Mesodermal cell (in vitro differentiated cells): ENCODE measurements at regions not wholly inside any gene's neighbourhood (a gene's known extent, or its start where the extent isn't known, plus 50 kb on each side); places are given as distances from the start of the nearest gene placed in this dataset.

Experiments used
- H3K27ac ChIP-seq: 2 replicates; pipeline ENCODE4 v1.7.0; 2013; ENCODE audit warnings: mild to moderate bottlenecking, low read depth, low read length, moderate library complexity; ENCODE audit not compliant: severe bottlenecking
- H3K36me3 ChIP-seq: 2 replicates; pipeline ENCODE4 v1.7.1; 2013; ENCODE audit warnings: mild to moderate bottlenecking, low read length, moderate library complexity; ENCODE audit not compliant: control insufficient read depth, insufficient read depth
- H3K4me1 ChIP-seq: one replicate; pipeline ENCODE4 v1.7.1; 2013; ENCODE audit warnings: mild to moderate bottlenecking, low read length; ENCODE audit not compliant: insufficient read depth, control insufficient read depth, poor library complexity, severe bottlenecking
- H3K4me3 ChIP-seq: 2 replicates; pipeline ENCODE4 v1.7.0; 2013; ENCODE audit warnings: low read length, control low read depth, mild to moderate bottlenecking; ENCODE audit not compliant: insufficient read depth, poor library complexity, severe bottlenecking; ENCODE audit errors: extremely low read depth
- H3K9me3 ChIP-seq: 2 replicates; pipeline ENCODE4 v1.7.1; 2013; ENCODE audit warnings: mild to moderate bottlenecking, low read length, moderate library complexity; ENCODE audit not compliant: control insufficient read depth
- WGBS, 2 experiments: methylation state at CpG; one replicate each; pipeline ENCODE4 v1.1.5; 2013; ENCODE audit warnings: missing lambda C conversion rate in 2 of 2; ENCODE audit not compliant: insufficient coverage in 2 of 2; 5-methylcytosine and 5-hydroxymethylcytosine counted together

- no peak overlapping the region for H3K27ac ChIP-seq
- H3K36me3 ChIP-seq, result no peaks in the 10 kb centered on the region
- 93 to 100% methylated on average over 2 to 3 of the region's 3 CpGs for WGBS, 2 experiments
- H3K9me3 ChIP-seq, result no peaks in the 10 kb centered on the region
- peaks cover 5% of the 10 kb centered on the region for H3K4me1 ChIP-seq
- H3K4me3 ChIP-seq, result no peak overlapping the region
These were observed 129.8 kb upstream of the CPM start for GRCh38 chr12:69062621-69063237.

- H3K27ac ChIP-seq, result no peak overlapping the region
- no peak overlapping the region for H3K4me3 ChIP-seq
- WGBS, 2 experiments, result no CpG with 5 or more reads among the region's 4 CpGs
- H3K4me1 ChIP-seq, result peaks cover 2% of the 10 kb centered on the region
- no peaks in the 10 kb centered on the region for H3K36me3 ChIP-seq
- H3K9me3 ChIP-seq, result no peaks in the 10 kb centered on the region
These were observed 131.9 kb upstream of the CPM start for GRCh38 chr12:69064734-69065443.

GRCh38 chr12:69065775-69066174 lies 132.8 kb upstream of the CPM start:
- H3K27ac ChIP-seq, result no peak overlapping the region
- no peaks in the 10 kb centered on the region for H3K36me3 ChIP-seq
- 100% methylated on average over 2 of the region's 5 CpGs; no CpG with 5 or more reads in 1 of the 2 experiments for WGBS, 2 experiments
- no peaks in the 10 kb centered on the region for H3K9me3 ChIP-seq
- peaks cover 2% of the 10 kb centered on the region for H3K4me1 ChIP-seq
- H3K4me3 ChIP-seq, result no peak overlapping the region

GRCh38 chr12:69066492-69067373 lies 133.8 kb upstream of the CPM start:
- Histone ChIP-seq H3K9me3 (no peaks in the 10 kb centered on the region), H3K36me3 (no peaks in the 10 kb centered on the region), H3K27ac (no peak overlapping the region), H3K4me1 (peaks cover 2% of the 10 kb centered on the region), H3K4me3 (no peak overlapping the region)
- WGBS, 2 experiments, result 81 to 93% methylated on average over 3 to 5 of the region's 6 CpGs

GRCh38 chr12:69067713-69068112 lies 134.7 kb upstream of the CPM start:
- Histone ChIP-seq H3K27ac (no peak overlapping the region), H3K4me1 (peaks cover 2% of the 10 kb centered on the region), H3K36me3 (no peaks in the 10 kb centered on the region), H3K9me3 (no peaks in the 10 kb centered on the region), H3K4me3 (no peak overlapping the region)
- 50 to 80% methylated on average over 1 of the region's 6 CpGs for WGBS, 2 experiments

- Histone ChIP-seq H3K4me1 (peaks cover 2% of the 10 kb centered on the region), H3K27ac (no peak overlapping the region), H3K36me3 (no peaks in the 10 kb centered on the region), H3K9me3 (no peaks in the 10 kb centered on the region), H3K4me3 (no peak overlapping the region)
- 73% methylated on average over 2 of the region's 3 CpGs for WGBS, 2 experiments
These were observed 135.5 kb upstream of the CPM start for GRCh38 chr12:69068448-69068847.

- H3K9me3 ChIP-seq, result no peaks in the 10 kb centered on the region
- 91 to 96% methylated on average over 9 of the region's 10 CpGs for WGBS, 2 experiments
- H3K4me1 ChIP-seq, result peaks cover 2% of the 10 kb centered on the region
- H3K27ac ChIP-seq, result no peak overlapping the region
- no peaks in the 10 kb centered on the region for H3K36me3 ChIP-seq
- no peak overlapping the region for H3K4me3 ChIP-seq
These were observed 136.5 kb upstream of the CPM start for GRCh38 chr12:69069479-69069878.

- Histone ChIP-seq H3K4me1 (peaks cover 2% of the 10 kb centered on the region), H3K9me3 (no peaks in the 10 kb centered on the region), H3K27ac (peak overlapping the region; percentile 10), H3K4me3 (no peak overlapping the region), H3K36me3 (no peaks in the 10 kb centered on the region)
- WGBS, 2 experiments, result 41 to 67% methylated on average over 4 to 6 of the region's 6 CpGs
These were observed 137.5 kb upstream of the CPM start for GRCh38 chr12:69070319-69071090.

GRCh38 chr12:69071091-69071370 lies 138.1 kb upstream of the CPM start:
- no peaks in the 10 kb centered on the region for H3K9me3 ChIP-seq
- peak overlapping the region; percentile 10 for H3K27ac ChIP-seq
- peaks cover 2% of the 10 kb centered on the region for H3K4me1 ChIP-seq
- WGBS, 2 experiments, result no CpG with 5 or more reads among the region's 1 CpG
- no peaks in the 10 kb centered on the region for H3K36me3 ChIP-seq
- H3K4me3 ChIP-seq, result no peak overlapping the region

GRCh38 chr12:69073035-69073434 lies 140.1 kb upstream of the CPM start:
- H3K9me3 ChIP-seq, result no peaks in the 10 kb centered on the region
- no peaks in the 10 kb centered on the region for H3K36me3 ChIP-seq
- H3K4me1 ChIP-seq, result peaks cover 2% of the 10 kb centered on the region
- no peak overlapping the region for H3K27ac ChIP-seq
- H3K4me3 ChIP-seq, result no peak overlapping the region
